Stimulated activated CD8-positive, alpha-beta memory T cell treated with anti-CD3 and anti-CD28 coated beads, Interleukin-7, amount 100 ng/mL, for 4 hours (primary cell): ENCODE measurements at regions not wholly inside any gene's neighbourhood (a gene's known extent, or its start where the extent isn't known, plus 50 kb on each side); places are given as distances from the start of the nearest gene placed in this dataset.
"Not testable (repeated sequence)": the region's sequence is repeated elsewhere in the genome, so short reads cannot be mapped to it uniquely, and the experiment has no call there.

Experiments
- DNase-seq, 2 donors: peaks; one replicate each; pipeline ENCODE4 v3.0.0-alpha.2; 2020; ENCODE audit warnings: low read depth in 2 of 2

GRCh38 chr10:2628705-2629104, 438.6 kb upstream of the PFKP start:
- no peak for DNase-seq

- no peak for DNase-seq
Measured at GRCh38 chr10:2627969-2628368, 439.4 kb upstream of the PFKP start.

GRCh38 chr10:2625094-2625493, 442.3 kb upstream of the PFKP start:
- DNase-seq: no peak

GRCh38 chr10:2623675-2624274, 443.6 kb upstream of the PFKP start:
- no peak for DNase-seq

- no peak for DNase-seq
Measured at GRCh38 chr10:2620827-2621521, 446.4 kb upstream of the PFKP start.

- no peak for DNase-seq
Measured at GRCh38 chr10:2619916-2620315, 447.4 kb upstream of the PFKP start.

- no peak for DNase-seq
Measured at GRCh38 chr10:2619472-2619871, 447.9 kb upstream of the PFKP start.

- DNase-seq: no peak
Measured at GRCh38 chr10:2618690-2619089, 448.7 kb upstream of the PFKP start.

GRCh38 chr10:2616215-2616614, 451.1 kb upstream of the PFKP start:
- no peak for DNase-seq

- no peak for DNase-seq
Measured at GRCh38 chr10:2611603-2612002, 455.7 kb upstream of the PFKP start.

- no peak for DNase-seq
Measured at GRCh38 chr10:2610946-2611345, 456.4 kb upstream of the PFKP start.

GRCh38 chr10:2604891-2605290, 462.5 kb upstream of the PFKP start:
- no peak for DNase-seq

GRCh38 chr10:2599571-2599970, 467.8 kb upstream of the PFKP start:
- DNase-seq: no peak

- no peak for DNase-seq
Measured at GRCh38 chr10:2592360-2593160, 474.8 kb upstream of the PFKP start.

- no peak for DNase-seq
Measured at GRCh38 chr10:2589196-2589595, 478.2 kb upstream of the PFKP start.

- DNase-seq: no peak
Measured at GRCh38 chr10:2584385-2584784, 483.0 kb upstream of the PFKP start.

- DNase-seq: no peak
Measured at GRCh38 chr10:2576892-2577291, 490.5 kb upstream of the PFKP start.

- DNase-seq: no peak
Measured at GRCh38 chr10:2575460-2575859, 491.9 kb upstream of the PFKP start.

- DNase-seq: no peak
Measured at GRCh38 chr10:2572611-2573010, 494.7 kb upstream of the PFKP start.

- no peak for DNase-seq
Measured at GRCh38 chr10:2556883-2557282, 510.5 kb upstream of the PFKP start.

GRCh38 chr10:2548071-2548470, 519.3 kb upstream of the PFKP start:
- DNase-seq: no peak

GRCh38 chr10:2547606-2548005, 519.7 kb upstream of the PFKP start:
- no peak for DNase-seq

- DNase-seq: not testable (repeated sequence)
Measured at GRCh38 chr10:2546894-2547293, 520.5 kb upstream of the PFKP start.
